ENCODE measurements at regions not wholly inside any gene's neighbourhood (a gene's known extent, or its start where the extent isn't known, plus 50 kb on each side); places are given as distances from the start of the nearest gene placed in this dataset.
"Not testable (repeated sequence)": the region's sequence is repeated elsewhere in the genome, so short reads cannot be mapped to it uniquely, and the experiment has no call there.

DNA sequence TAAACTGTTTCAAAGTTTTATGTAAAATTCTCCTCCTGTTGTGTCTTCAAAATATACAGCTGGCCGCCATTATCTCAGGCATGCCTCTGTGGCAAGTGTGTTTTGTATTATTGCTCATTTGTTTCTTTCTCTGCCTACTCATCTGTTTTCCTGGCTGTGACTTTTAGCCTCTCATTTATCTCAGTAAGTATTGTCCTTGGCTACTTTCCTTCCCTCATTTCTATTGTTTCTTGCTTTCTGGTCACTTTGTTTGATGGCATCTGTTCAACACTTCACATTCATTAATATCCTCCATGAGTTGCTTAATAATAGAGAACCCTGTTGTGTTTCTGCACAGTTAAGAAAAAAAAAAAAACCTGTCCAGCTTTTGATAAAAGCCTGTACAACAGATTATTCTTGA lies 869.4 kb downstream of the PCDH17 start:
- Mint-ChIP-seq H3K27me3 (no peaks in the 10 kb centered on the region), H3K36me3 (no peaks in the 10 kb centered on the region), H3K27ac (no peak overlapping the region), H3K4me1 (no peaks in the 10 kb centered on the region), H3K9me3 (peaks cover 2 to 18% (median 7%) of the 10 kb centered on the region in 11 donors), H3K4me3 (no peak overlapping the region)
- Histone ChIP-seq H3K36me3 (ENCODE audit: control insufficient read depth in 2 of 3, insufficient read depth in 3 of 3, low read length in 3 of 3) (no peaks in the 10 kb centered on the region), H3K27ac (ENCODE audit: low read depth, low read length) (no peak overlapping the region), H3K27me3 (ENCODE audit: control insufficient read depth in 2 of 2, insufficient read depth in 2 of 2, low read length in 2 of 2) (no peaks in the 10 kb centered on the region), H3K9me3 (ENCODE audit: control insufficient read depth in 2 of 3, low read length in 3 of 3) (no peaks in the 10 kb centered on the region), H3K4me1 (ENCODE audit: control insufficient read depth in 2 of 2, insufficient read depth in 2 of 2, low read length in 2 of 2) (no peaks in the 10 kb centered on the region), H3K4me3 (ENCODE audit: low read length) (no peak overlapping the region)
- POLR2A ChIA-PET, result no interaction called here
- CTCF ChIA-PET, result no interaction called here
- intact Hi-C loops (cut with micrococcal nuclease), result no loop called here
- no peak for ATAC-seq
- DNase-seq, result no peak

DNA sequence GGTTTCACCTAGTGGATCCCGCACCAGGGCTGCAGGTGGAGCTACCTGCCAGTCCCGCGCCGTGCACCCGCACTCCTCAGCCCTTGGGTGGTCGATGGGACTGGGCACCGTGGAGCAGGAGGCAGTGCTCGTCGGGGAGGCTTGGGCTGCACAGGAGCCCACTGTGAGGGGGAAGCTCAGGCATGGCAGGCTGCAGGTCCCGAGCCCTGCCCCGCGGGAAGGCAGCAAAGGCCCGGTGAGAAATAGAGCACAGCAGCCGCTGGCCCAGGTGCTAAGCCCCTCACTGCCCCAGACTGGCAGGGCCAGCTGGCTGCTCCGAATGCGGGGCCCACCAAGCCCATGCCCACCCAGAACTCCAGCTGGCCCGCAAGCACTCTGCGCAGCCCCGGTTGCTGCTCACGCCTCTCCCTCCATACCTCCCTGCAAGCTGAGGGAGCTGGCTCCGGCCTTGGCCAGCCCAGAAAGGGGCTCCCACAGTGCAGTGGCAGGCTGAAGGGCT lies 872.7 kb downstream of the PCDH17 start:
- intact Hi-C loops (cut with micrococcal nuclease); CTCF ChIA-PET; ATAC-seq; H3K36me3 ChIP-seq (ENCODE audit: control insufficient read depth in 2 of 3, insufficient read depth in 3 of 3, low read length in 3 of 3); H3K4me3 ChIP-seq (ENCODE audit: low read length); H3K27ac ChIP-seq (ENCODE audit: low read depth, low read length); H3K4me1 Mint-ChIP-seq; H3K4me3 Mint-ChIP-seq; H3K27me3 Mint-ChIP-seq; H3K27me3 ChIP-seq (ENCODE audit: control insufficient read depth in 2 of 2, insufficient read depth in 2 of 2, low read length in 2 of 2); POLR2A ChIA-PET; DNase-seq; H3K36me3 Mint-ChIP-seq; H3K27ac Mint-ChIP-seq; H3K4me1 ChIP-seq (ENCODE audit: control insufficient read depth in 2 of 2, insufficient read depth in 2 of 2, low read length in 2 of 2); H3K9me3 ChIP-seq (ENCODE audit: control insufficient read depth in 2 of 3, low read length in 3 of 3): not testable (repeated sequence)
- peaks cover 0 to 18% (median 11%) of the 10 kb centered on the region in 11 donors for H3K9me3 Mint-ChIP-seq

DNA sequence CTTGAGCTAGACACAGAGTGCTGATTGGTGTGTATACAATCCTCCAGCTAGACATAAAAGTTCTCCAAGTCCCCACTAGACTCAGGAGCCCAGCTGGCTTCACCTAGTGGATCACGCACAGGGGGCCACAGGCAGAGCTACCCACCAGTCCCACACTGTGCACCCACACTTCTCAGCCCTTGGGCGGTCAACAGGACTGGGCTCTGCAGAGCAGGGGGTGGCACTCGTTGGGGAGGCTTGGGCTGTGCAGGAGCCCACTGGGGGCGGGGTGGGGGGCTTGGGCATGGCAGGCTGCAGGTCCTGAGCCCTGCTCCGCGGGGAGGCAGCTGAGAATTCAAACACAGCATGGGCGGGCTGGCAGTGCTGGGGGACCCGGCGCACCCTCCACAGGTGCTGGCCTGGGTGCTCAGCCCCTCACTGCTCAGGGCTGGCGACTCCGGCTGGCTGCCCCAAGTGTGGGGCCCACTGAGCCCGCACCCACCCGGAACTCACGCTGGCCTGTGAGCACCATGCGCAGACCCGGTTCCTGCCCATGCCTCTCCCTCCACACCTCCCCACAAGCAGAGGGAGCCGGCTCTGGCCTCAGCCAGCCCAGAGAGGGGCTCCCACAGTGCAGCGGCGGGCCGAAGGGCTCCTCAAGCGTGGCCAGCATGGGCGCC lies 873.8 kb downstream of the PCDH17 start:
- ATAC-seq; H3K4me1 Mint-ChIP-seq; DNase-seq; H3K27ac ChIP-seq (ENCODE audit: low read depth, low read length); H3K36me3 ChIP-seq (ENCODE audit: control insufficient read depth in 2 of 3, insufficient read depth in 3 of 3, low read length in 3 of 3); H3K4me3 Mint-ChIP-seq; intact Hi-C loops (cut with micrococcal nuclease); POLR2A ChIA-PET; CTCF ChIA-PET; H3K27me3 ChIP-seq (ENCODE audit: control insufficient read depth in 2 of 2, insufficient read depth in 2 of 2, low read length in 2 of 2); H3K9me3 ChIP-seq (ENCODE audit: control insufficient read depth in 2 of 3, low read length in 3 of 3); H3K27me3 Mint-ChIP-seq; H3K4me1 ChIP-seq (ENCODE audit: control insufficient read depth in 2 of 2, insufficient read depth in 2 of 2, low read length in 2 of 2); H3K27ac Mint-ChIP-seq; H3K36me3 Mint-ChIP-seq; H3K4me3 ChIP-seq (ENCODE audit: low read length): not testable (repeated sequence)
- H3K9me3 Mint-ChIP-seq, result peaks cover 0 to 22% (median 11%) of the 10 kb centered on the region in 11 donors

DNA sequence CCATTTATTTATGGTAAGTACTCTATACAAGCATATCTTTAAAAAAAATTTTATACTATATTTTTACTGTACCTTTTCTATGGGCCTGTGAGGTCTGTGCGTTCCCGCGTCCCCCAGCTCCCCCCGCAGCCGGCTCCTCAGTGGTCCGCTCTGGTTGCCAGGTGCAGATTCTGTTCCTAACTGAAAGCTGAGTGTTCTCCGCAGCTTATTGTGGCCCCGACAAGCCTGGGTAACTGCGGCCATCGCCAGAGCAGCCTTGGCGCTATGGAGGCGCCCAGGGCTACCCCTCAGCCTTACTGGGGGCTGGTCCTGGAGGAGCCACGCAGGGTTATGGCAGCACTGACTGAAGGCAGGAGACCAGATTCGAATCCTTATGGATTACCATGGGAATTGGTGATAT lies 896.8 kb downstream of the PCDH17 start:
- H3K9me3 Mint-ChIP-seq, result peaks cover 0 to 19% (median 6%) of the 10 kb centered on the region in 11 donors
- no peak overlapping the region for H3K27ac Mint-ChIP-seq
- H3K9me3 ChIP-seq (ENCODE audit: control insufficient read depth in 2 of 3, low read length in 3 of 3), result no peaks in the 10 kb centered on the region
- H3K36me3 Mint-ChIP-seq, result no peaks in the 10 kb centered on the region
- DNase-seq (no peak), ATAC-seq (no peak)
- no peak overlapping the region for H3K4me3 Mint-ChIP-seq
- H3K4me1 ChIP-seq (ENCODE audit: control insufficient read depth in 2 of 2, insufficient read depth in 2 of 2, low read length in 2 of 2), result no peaks in the 10 kb centered on the region
- no peak overlapping the region for H3K27ac ChIP-seq (ENCODE audit: low read depth, low read length)
- no peaks in the 10 kb centered on the region for H3K27me3 Mint-ChIP-seq
- intact Hi-C loops (cut with micrococcal nuclease), result no loop called here
- H3K36me3 ChIP-seq (ENCODE audit: control insufficient read depth in 2 of 3, insufficient read depth in 3 of 3, low read length in 3 of 3), result no peaks in the 10 kb centered on the region
- H3K27me3 ChIP-seq (ENCODE audit: control insufficient read depth in 2 of 2, insufficient read depth in 2 of 2, low read length in 2 of 2), result no peaks in the 10 kb centered on the region
- H3K4me3 ChIP-seq (ENCODE audit: low read length), result no peak overlapping the region
- CTCF ChIA-PET, result no interaction called here
- POLR2A ChIA-PET, result no interaction called here
- H3K4me1 Mint-ChIP-seq, result peaks cover 0 to 1% (median 0%) of the 10 kb centered on the region in 7 donors

DNA sequence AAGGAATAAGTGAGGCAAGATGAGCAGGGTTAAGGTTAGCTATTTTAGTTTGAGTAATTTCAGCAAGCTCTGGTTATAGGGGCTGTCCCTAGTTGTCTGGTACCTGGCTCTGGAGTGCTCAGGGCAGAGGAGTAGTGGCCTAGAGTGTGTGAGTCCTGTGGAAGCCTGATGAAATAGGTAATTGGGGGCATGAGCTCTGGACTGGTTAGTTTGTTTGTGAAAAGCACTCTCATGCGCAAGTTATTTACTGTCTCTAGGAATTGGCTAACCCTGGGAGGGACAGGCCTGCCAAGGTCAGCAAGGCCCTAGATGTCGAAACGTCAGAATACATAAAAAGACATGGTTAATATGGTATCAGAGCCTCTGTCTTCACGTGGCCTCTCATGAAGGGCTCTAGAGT lies 900.1 kb downstream of the PCDH17 start:
- no peaks in the 10 kb centered on the region for H3K4me1 ChIP-seq (ENCODE audit: control insufficient read depth in 2 of 2, insufficient read depth in 2 of 2, low read length in 2 of 2)
- Mint-ChIP-seq H3K9me3 (peaks cover 1 to 27% (median 6%) of the 10 kb centered on the region in 11 donors), H3K36me3 (no peaks in the 10 kb centered on the region), H3K27me3 (no peaks in the 10 kb centered on the region), H3K4me3 (no peak overlapping the region), H3K4me1 (peaks cover 0 to 1% (median 0%) of the 10 kb centered on the region in 7 donors), H3K27ac (no peak overlapping the region)
- no peaks in the 10 kb centered on the region for H3K27me3 ChIP-seq (ENCODE audit: control insufficient read depth in 2 of 2, insufficient read depth in 2 of 2, low read length in 2 of 2)
- ChIA-PET CTCF (no interaction called here), POLR2A (no interaction called here)
- intact Hi-C loops (cut with micrococcal nuclease), result no loop called here
- H3K4me3 ChIP-seq (ENCODE audit: low read length), result no peak overlapping the region
- no peak overlapping the region for H3K27ac ChIP-seq (ENCODE audit: low read depth, low read length)
- no peaks in the 10 kb centered on the region for H3K9me3 ChIP-seq (ENCODE audit: control insufficient read depth in 2 of 3, low read length in 3 of 3)
- DNase-seq (no peak), ATAC-seq (no peak)
- H3K36me3 ChIP-seq (ENCODE audit: control insufficient read depth in 2 of 3, insufficient read depth in 3 of 3, low read length in 3 of 3), result no peaks in the 10 kb centered on the region

DNA sequence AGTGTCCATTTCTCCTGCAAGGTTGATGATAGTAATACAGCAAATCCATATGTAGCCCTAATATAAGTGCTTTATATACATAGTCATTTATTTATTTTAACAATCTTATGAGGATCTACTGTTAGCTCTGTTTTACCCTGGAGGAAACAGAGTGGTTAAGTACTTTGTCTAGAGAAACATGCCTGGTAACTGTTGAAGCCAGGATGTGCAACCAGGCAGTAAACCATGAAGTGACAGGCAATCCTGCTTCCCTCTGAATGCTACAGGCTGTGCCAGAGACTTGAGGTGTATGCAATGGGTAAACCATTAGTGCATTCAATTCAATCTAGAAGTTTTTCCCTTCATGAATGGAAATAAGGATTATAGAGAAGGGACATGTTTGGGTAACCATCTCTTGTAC lies 911.0 kb downstream of the PCDH17 start:
- H3K27me3 ChIP-seq (ENCODE audit: control insufficient read depth in 2 of 2, insufficient read depth in 2 of 2, low read length in 2 of 2), result no peaks in the 10 kb centered on the region
- DNase-seq (no peak), ATAC-seq (no peak)
- ChIA-PET POLR2A (no interaction called here), CTCF (no interaction called here)
- no peaks in the 10 kb centered on the region for H3K36me3 Mint-ChIP-seq
- H3K9me3 Mint-ChIP-seq, result peaks cover 0 to 14% (median 5%) of the 10 kb centered on the region in 11 donors
- H3K27ac ChIP-seq (ENCODE audit: low read depth, low read length), result no peak overlapping the region
- intact Hi-C loops (cut with micrococcal nuclease), result no loop called here
- H3K27ac Mint-ChIP-seq, result no peak overlapping the region
- H3K9me3 ChIP-seq (ENCODE audit: control insufficient read depth in 2 of 3, low read length in 3 of 3), result no peaks in the 10 kb centered on the region
- H3K27me3 Mint-ChIP-seq, result no peaks in the 10 kb centered on the region
- no peak overlapping the region for H3K4me3 Mint-ChIP-seq
- no peaks in the 10 kb centered on the region for H3K4me1 ChIP-seq (ENCODE audit: control insufficient read depth in 2 of 2, insufficient read depth in 2 of 2, low read length in 2 of 2)
- H3K36me3 ChIP-seq (ENCODE audit: control insufficient read depth in 2 of 3, insufficient read depth in 3 of 3, low read length in 3 of 3), result no peaks in the 10 kb centered on the region
- H3K4me3 ChIP-seq (ENCODE audit: low read length), result no peak overlapping the region
- no peaks in the 10 kb centered on the region for H3K4me1 Mint-ChIP-seq

DNA sequence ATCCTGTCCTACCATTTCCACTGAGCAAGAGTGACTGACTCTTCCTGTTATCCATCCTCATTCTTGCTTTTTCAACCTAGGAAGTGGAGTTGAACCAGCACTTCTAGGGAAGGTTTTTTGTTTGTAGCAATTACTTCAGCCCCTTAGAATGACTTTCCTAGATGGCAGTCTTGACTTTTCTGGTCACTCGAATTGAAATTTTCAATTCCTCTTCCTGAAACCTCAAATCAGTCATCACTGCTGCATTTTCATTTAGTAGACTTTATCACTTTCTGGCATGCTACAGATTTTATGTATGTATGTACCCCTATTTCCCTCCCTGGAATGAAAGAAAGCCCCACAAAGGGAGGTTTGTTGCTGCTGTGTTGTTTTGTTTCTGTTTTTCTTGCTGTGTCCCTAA lies 915.9 kb downstream of the PCDH17 start:
- DNase-seq (no peak), ATAC-seq (no peak)
- H3K9me3 Mint-ChIP-seq, result peaks cover 0 to 13% (median 2%) of the 10 kb centered on the region in 11 donors
- ChIA-PET POLR2A (no interaction called here), CTCF (no interaction called here)
- H3K4me3 Mint-ChIP-seq, result no peak overlapping the region
- no peaks in the 10 kb centered on the region for H3K27me3 Mint-ChIP-seq
- no peaks in the 10 kb centered on the region for H3K36me3 Mint-ChIP-seq
- no peaks in the 10 kb centered on the region for H3K9me3 ChIP-seq (ENCODE audit: control insufficient read depth in 2 of 3, low read length in 3 of 3)
- H3K27ac Mint-ChIP-seq, result no peak overlapping the region
- H3K27ac ChIP-seq (ENCODE audit: low read depth, low read length), result no peak overlapping the region
- H3K4me1 ChIP-seq (ENCODE audit: control insufficient read depth in 2 of 2, insufficient read depth in 2 of 2, low read length in 2 of 2), result no peaks in the 10 kb centered on the region
- no peaks in the 10 kb centered on the region for H3K36me3 ChIP-seq (ENCODE audit: control insufficient read depth in 2 of 3, insufficient read depth in 3 of 3, low read length in 3 of 3)
- no peaks in the 10 kb centered on the region for H3K4me1 Mint-ChIP-seq
- H3K4me3 ChIP-seq (ENCODE audit: low read length), result no peak overlapping the region
- intact Hi-C loops (cut with micrococcal nuclease), result no loop called here
- no peaks in the 10 kb centered on the region for H3K27me3 ChIP-seq (ENCODE audit: control insufficient read depth in 2 of 2, insufficient read depth in 2 of 2, low read length in 2 of 2)
